Activated CD4-positive, alpha-beta T cell treated with anti-CD3 and anti-CD28 coated beads, Interleukin-2, amount 50 U/mL, for 48 hours (primary cell): ENCODE measurements at regions not wholly inside any gene's neighbourhood (a gene's known extent, or its start where the extent isn't known, plus 50 kb on each side); places are given as distances from the start of the nearest gene placed in this dataset.

ENCODE experiments used
- DNase-seq, 2 experiments: peaks; one replicate each; pipeline ENCODE4 v3.0.0-alpha.2; 2020

DNA sequence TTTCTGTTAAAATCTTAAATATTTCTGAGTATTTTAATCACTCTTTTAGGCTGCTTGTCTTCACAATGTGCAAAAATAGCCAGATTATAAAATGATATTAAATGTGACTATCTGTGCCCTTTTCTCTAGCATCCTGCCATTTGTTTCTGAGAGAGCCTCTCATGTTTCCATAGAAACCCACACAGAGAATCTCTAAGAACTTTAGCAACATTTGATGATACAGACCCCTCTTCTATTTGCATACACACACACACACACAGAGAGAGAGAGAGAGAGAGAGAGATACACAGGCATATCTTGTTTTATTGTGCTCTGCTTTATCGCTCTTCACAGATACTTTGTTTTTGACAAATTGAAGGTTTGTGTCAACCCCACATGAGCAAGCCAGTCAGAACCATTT, 134.5 kb upstream of the DDX18 start:
- no peak for DNase-seq

DNA sequence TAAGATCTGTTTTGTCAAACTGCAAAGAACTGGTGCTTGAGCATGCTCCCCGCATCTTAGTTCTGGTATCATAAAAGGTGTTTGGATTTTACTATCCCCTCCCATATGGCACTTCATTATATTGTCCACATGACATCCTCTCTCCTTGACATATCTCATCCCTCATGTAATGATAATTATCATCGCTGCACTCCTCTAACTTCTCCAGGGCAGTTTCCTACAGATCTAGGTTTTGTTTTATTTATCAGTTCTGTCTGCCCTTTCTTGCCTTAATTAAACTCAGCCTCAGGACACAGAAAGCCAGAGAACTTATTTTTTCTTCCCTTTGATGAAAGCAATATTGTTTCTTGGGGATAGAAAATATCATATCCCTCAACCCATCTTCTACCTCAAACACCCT, 129.6 kb upstream of the DDX18 start:
- no peak for DNase-seq

DNA sequence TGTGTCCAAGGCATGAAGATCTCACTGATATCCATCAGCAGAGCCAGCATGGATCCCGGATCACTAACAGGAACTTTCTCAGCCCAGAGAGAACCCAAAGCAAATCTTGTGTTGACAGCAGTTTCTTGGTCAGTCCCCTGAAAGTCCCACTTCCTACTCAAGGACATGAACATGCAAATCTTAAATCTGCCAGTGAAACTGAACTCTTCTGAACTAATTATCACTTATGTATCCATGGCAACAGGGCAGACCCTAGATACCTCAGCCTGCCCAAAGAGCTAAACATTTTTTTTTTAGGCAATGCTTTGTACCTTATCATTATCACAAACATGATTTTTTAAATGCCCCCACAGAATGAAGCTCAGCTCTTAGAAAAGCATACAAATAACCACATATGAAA, 127.8 kb upstream of the DDX18 start:
- DNase-seq, result no peak

DNA sequence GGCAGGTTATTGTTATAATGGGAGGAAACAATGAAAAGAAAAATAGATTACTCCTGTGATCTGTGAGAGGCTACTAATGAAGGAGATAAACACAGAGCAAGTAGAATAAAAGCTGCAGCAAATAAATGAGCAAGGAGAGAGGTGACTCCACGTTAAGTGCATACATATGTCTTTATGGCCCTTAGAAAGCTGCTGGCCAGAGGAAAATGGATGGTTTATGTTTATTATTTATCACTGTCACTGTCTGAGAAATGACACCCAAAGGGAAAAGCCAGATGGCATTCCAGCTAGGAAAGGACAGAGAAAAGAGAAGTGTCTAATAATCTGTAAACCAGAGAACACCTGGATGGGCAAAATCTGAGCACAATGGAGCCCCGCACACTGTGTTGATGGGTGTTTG, 122.9 kb upstream of the DDX18 start:
- no peak for DNase-seq

DNA sequence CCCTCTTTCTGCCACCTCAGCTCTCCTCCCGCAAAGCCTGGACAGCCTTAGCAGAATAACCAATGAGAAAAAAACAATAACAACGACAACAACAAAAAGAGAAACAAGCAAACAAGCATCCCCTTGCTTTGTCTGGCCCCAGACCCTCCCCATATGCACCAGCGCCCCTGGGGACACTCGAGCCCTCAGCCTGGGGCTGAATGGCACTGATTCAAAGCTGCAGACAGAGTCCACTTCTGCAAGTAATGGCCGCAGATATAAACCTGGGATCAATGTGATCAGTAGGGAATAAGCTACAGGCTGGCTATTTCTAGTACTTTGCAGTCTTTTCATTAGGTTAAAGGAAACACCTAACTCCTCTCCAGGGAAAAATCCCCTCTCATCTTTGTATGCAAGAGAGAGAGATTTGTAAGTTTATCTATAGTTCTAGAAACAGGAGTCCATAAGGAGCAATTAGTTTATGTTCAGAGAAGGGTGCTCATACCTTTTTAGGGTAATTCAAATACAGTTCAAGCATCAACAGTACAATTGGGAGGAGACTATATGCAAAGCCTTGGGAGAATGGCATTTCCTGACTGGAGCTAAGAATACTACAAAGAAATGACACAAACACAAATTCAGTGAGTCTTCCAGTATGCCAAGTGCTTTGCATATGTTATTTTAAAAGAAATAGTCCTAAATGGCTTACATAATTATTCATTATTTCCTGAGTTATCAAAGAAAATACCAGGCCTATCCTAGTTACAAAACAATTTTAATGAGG, 122.3 kb upstream of the DDX18 start:
- DNase-seq, result no peak

DNA sequence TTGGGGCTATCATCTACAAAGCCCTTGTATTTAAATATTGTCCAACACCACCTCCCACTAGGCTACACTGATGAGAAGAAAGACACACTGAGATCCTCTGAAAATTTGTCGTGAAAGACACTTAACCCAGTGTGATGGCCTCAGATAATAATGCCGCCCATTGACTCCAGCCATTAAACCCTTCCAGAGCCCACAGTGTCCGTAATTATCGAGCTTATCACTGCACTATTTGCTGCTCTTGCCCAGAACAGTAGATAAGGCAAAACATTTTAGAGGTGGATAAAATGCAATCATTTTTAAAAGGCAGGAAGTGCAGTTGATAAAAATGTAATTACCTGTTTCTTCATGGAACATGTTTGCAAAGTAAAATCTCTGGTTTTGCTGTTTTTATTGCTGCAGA, 121.3 kb upstream of the DDX18 start:
- DNase-seq, result no peak

DNA sequence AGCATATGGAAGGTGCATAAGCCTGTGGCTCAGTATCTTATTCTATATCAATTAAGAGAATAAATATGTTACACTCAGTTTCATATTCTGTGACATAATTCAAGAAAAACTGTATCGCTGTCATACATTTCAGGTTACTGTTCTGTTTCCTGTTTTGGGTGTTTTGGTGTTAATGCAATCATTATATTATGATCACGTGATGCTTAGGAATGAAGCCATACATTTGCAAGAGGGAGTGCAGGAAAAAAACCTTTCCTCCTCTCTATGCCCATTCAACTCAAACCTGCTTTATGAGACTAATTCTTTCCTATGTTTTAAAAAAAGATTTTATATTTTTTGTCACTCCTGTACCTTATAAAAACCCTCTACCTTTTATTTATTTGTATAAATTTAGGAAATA, 120.8 kb upstream of the DDX18 start:
- DNase-seq, result no peak

- DNase-seq, result no peak
Measured at GRCh38 chr2:117698287-117698686, 116.2 kb upstream of the DDX18 start.

DNA sequence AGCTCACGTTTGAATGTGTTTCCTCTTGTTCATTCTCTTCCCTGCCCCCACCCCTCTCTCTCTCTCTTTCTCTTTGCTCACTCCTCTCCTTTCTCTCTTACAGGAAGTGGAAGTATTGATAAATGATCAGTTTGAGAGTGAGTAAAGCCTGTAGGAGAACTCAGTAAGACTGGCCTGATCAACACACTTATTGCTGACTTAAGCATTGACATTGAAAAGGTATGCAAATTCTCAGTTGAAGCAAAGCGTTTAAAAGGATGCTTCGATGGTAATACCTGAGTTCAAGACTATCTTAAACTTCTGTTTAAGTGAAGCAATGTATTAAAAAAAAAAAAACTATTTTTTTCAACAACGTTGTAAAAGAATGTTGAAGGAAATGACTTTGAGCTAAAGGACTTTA, 115.7 kb upstream of the DDX18 start:
- DNase-seq, result no peak

GRCh38 chr2:117700471-117700870, 114.0 kb upstream of the DDX18 start:
- DNase-seq, result no peak

DNA sequence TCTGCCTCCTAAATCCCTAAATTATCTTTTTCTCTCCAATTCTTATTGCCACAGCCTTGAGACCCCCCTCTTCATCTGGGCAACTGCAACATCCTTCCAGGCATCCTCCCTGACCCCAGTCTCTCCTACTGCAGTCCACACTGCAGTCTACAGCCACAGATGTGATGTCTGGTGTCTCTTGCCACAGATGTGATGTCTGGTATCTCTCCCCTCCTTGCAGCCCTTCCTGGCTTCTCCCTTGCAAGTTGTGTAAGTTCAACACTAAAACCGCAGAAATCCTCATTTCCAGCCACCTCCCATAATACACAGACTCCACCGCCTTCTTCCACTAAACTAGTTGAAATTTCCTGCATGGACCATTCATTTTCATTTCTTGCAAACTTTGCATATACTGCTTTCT, 113.1 kb upstream of the DDX18 start:
- DNase-seq, result no peak

GRCh38 chr2:117702098-117702497, 112.4 kb upstream of the DDX18 start:
- no peak for DNase-seq

- DNase-seq, result no peak
Measured at GRCh38 chr2:117703858-117704257, 110.6 kb upstream of the DDX18 start.

GRCh38 chr2:117704818-117705217, 109.7 kb upstream of the DDX18 start:
- no peak for DNase-seq

- DNase-seq, result no peak
Measured at GRCh38 chr2:117707874-117708273, 106.6 kb upstream of the DDX18 start.

DNA sequence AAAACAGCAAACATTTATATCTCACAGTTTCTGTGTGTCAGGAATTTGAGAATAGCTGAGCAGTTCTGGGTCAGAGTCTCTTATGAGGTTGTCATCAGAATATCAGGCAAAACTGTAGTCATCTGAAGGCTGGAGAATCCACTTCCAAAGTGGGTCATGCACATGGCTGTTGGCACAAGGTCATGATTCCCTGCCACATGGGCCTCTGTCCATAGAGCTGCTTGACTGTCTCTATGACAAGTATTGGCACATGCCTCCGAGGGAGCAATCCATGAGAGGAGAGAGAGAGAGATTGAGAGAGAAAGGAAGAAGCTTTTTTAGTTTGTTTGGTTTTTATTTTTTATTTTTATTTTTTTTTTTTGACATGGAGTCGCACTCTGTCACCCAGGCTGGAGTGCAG, 101.8 kb upstream of the DDX18 start:
- no peak for DNase-seq

- DNase-seq, result no peak
Measured at GRCh38 chr2:117714110-117714509, 100.4 kb upstream of the DDX18 start.

GRCh38 chr2:117714745-117715417, 99.6 kb upstream of the DDX18 start:
- no peak for DNase-seq

DNA sequence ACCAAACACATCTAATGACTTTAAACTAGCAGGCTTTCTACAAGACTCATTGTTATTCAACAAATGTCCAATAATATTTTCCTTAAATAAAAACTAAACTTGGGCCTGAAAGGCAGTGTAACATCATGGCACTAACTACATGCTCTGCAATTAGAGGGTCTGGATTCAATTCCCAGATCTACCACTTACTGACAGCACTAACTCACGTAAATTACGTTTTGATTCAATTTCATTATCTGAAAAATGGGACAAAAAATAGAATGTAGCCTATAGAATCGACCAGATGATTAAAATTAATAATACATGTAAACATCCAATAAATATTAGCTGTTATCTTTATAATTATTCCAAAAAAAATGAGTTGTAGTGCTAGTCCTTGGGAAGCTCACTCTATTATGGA, 98.0 kb upstream of the DDX18 start:
- DNase-seq, result no peak

GRCh38 chr2:117717072-117717471, 97.4 kb upstream of the DDX18 start:
- DNase-seq, result no peak

GRCh38 chr2:117718048-117718447, 96.4 kb upstream of the DDX18 start:
- DNase-seq, result no peak

- no peak for DNase-seq
Measured at GRCh38 chr2:117720765-117721164, 93.7 kb upstream of the DDX18 start.

DNA sequence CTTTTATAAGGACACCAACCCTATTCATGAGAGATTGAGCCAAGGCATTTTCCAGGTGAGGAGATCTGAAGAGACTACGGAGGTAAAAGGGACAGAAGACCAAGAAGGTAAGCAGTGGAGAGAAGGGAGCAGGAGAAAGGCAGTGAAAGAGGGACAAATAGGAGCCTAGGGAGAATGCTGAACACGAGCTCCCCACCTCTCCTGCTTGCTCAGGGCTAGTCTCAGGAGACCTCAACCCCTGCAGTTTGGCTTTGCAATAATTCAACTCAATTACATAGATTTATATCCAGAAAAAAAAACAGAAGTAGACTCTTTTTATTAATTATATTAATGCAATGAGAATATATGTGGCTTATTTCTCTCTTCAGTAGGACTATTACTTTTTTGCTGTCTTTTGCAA, 91.0 kb upstream of the DDX18 start:
- DNase-seq, result no peak

DNA sequence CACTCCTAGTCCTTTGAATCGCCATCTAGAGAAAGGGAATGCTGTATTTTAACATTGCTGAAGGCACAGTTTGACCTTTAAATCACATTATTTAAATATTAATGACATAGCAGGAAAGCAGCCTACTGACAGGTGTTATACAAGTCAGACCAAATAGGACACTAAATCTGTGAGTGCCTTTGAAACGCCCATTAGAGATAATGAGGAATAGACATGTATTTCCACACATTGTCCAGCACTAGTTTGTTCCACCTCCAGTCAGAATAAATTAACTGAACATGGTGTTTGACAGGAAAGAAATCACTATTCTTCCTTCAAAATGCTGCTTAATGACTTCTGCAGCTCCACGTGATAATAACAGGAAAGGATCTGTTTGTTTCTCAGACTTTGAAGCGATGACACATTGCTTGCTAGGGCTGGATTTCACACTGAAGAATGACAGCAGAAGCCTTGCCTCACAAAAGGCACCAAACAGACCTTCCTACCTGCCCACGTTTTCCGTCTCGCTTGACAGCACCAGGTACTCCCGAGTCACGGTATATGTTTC, 90.5 kb upstream of the DDX18 start:
- no peak for DNase-seq

DNA sequence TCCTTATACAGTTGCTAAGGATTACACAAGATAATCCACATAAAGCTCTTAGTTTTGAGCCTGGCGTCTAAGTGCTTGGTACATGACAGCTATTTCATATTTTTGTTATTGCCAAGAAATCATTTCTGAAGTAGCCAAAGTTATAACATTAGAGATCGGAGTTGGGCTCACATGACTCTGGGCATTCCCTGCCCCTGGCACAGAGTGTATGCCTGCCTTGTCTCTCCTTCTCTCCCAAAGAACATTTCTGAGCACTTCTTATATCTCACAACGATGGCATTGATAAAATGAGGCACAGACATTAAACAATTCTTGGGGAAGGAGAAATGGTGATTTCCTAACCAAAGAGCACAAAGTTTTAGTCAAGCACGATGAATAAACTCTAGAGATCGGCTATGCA, 87.7 kb upstream of the DDX18 start:
- DNase-seq, result no peak
